Activated T-cell treated with anti-CD3 and anti-CD28 coated beads, Interleukin-2, amount 50 U/mL, for 72 hours (primary cell): ENCODE measurements at regions not wholly inside any gene's neighbourhood (a gene's known extent, or its start where the extent isn't known, plus 50 kb on each side); places are given as distances from the start of the nearest gene placed in this dataset.
"Not testable (repeated sequence)": the region's sequence is repeated elsewhere in the genome, so short reads cannot be mapped to it uniquely, and the experiment has no call there.

Source experiments
- ATAC-seq, 2 donors: fragments of 150-1000 bp; cut with Tn5 transposase; replicated peaks in 1 of 2; 2 replicates each; pipeline ENCODE4 v1.10.0; 2021; ENCODE audit warnings: moderate library complexity in 2 of 2, mild to moderate bottlenecking in 1 of 2
- DNase-seq, 2 donors: peaks; one replicate each; pipeline ENCODE4 v3.0.0; 2021 to 2022; ENCODE audit warnings: mixed read lengths in 1 of 2
- H3K27ac Mint-ChIP-seq: one replicate; pipeline ENCODE4 v1.8.0; 2022; ENCODE audit warnings: mild to moderate bottlenecking, moderate library complexity, mixed read lengths
- H3K27me3 Mint-ChIP-seq: one replicate; pipeline ENCODE4 v1.8.0; 2022; ENCODE audit warnings: low read depth, mixed read lengths
- H3K36me3 Mint-ChIP-seq, 2 donors: one replicate each; pipeline ENCODE4 v1.8.0; 2022; ENCODE audit warnings: mixed read lengths in 2 of 2, mild to moderate bottlenecking in 1 of 2; ENCODE audit not compliant: insufficient read depth in 2 of 2
- H3K4me1 Mint-ChIP-seq: one replicate; pipeline ENCODE4 v1.8.0; 2022; ENCODE audit warnings: low read depth, mixed read lengths
- H3K4me3 Mint-ChIP-seq, 2 donors: one replicate each; pipeline ENCODE4 v1.8.0; 2022; ENCODE audit warnings: mild to moderate bottlenecking in 2 of 2, mixed read lengths in 2 of 2, moderate library complexity in 2 of 2
- H3K9me3 Mint-ChIP-seq, 2 donors: one replicate each; pipeline ENCODE4 v1.8.0; 2022; ENCODE audit warnings: mixed read lengths in 2 of 2

GRCh38 chr4:129783596-129783995 is 687.6 kb downstream of the C4orf33 start:
- DNase-seq (no peak), ATAC-seq (no peak)
- H3K4me1 Mint-ChIP-seq = no peaks in the 10 kb centered on the region
- H3K4me3 Mint-ChIP-seq = no peak overlapping the region
- H3K36me3 Mint-ChIP-seq = peaks cover 0 to 2% of the 10 kb centered on the region in 2 donors
- peaks cover 5 to 7% of the 10 kb centered on the region in 2 donors for H3K9me3 Mint-ChIP-seq
- no peaks in the 10 kb centered on the region for H3K27me3 Mint-ChIP-seq
- no peak overlapping the region for H3K27ac Mint-ChIP-seq

- H3K4me1 Mint-ChIP-seq = no peaks in the 10 kb centered on the region
- no peak for DNase-seq
- H3K27ac Mint-ChIP-seq = no peak overlapping the region
- ATAC-seq = no peak
- no peaks in the 10 kb centered on the region for H3K27me3 Mint-ChIP-seq
- peaks cover 5 to 7% of the 10 kb centered on the region in 2 donors for H3K9me3 Mint-ChIP-seq
- peaks cover 0 to 2% of the 10 kb centered on the region in 2 donors for H3K36me3 Mint-ChIP-seq
- H3K4me3 Mint-ChIP-seq = no peak overlapping the region
Measured at GRCh38 chr4:129788486-129788885, 692.5 kb downstream of the C4orf33 start.

GRCh38 chr4:129804461-129804981 is 708.6 kb downstream of the C4orf33 start:
- Mint-ChIP-seq H3K27ac (no peak overlapping the region), H3K4me3 (no peak overlapping the region), H3K36me3 (no peaks in the 10 kb centered on the region), H3K9me3 (peaks cover 5 to 10% of the 10 kb centered on the region in 2 donors), H3K27me3 (no peaks in the 10 kb centered on the region), H3K4me1 (no peaks in the 10 kb centered on the region)
- ATAC-seq (no peak), DNase-seq (no peak)

GRCh38 chr4:129806986-129807385 is 711.0 kb downstream of the C4orf33 start:
- Mint-ChIP-seq H3K36me3 (no peaks in the 10 kb centered on the region), H3K9me3 (peaks cover 5 to 12% of the 10 kb centered on the region in 2 donors), H3K4me1 (no peaks in the 10 kb centered on the region), H3K27me3 (no peaks in the 10 kb centered on the region), H3K27ac (no peak overlapping the region), H3K4me3 (no peak overlapping the region)
- no peak for DNase-seq
- ATAC-seq = no peak

- Mint-ChIP-seq H3K4me1 (no peaks in the 10 kb centered on the region), H3K27ac (no peak overlapping the region), H3K27me3 (no peaks in the 10 kb centered on the region), H3K36me3 (no peaks in the 10 kb centered on the region), H3K4me3 (no peak overlapping the region), H3K9me3 (peaks cover 3 to 12% of the 10 kb centered on the region in 2 donors)
- no peak for DNase-seq
- ATAC-seq = no peak
Measured at GRCh38 chr4:129808242-129808641, 712.3 kb downstream of the C4orf33 start.

- ATAC-seq = no peak
- Mint-ChIP-seq H3K4me3 (no peak overlapping the region), H3K4me1 (no peaks in the 10 kb centered on the region), H3K27ac (no peak overlapping the region), H3K36me3 (no peaks in the 10 kb centered on the region), H3K27me3 (no peaks in the 10 kb centered on the region), H3K9me3 (peaks cover 0 to 2% of the 10 kb centered on the region in 2 donors)
- DNase-seq = no peak
Measured at GRCh38 chr4:129821073-129821472, 725.1 kb downstream of the C4orf33 start.

- H3K27me3 Mint-ChIP-seq = no peaks in the 10 kb centered on the region
- no peak for ATAC-seq
- H3K4me3 Mint-ChIP-seq = no peak overlapping the region
- H3K36me3 Mint-ChIP-seq = no peaks in the 10 kb centered on the region
- peaks cover 0 to 2% of the 10 kb centered on the region in 2 donors for H3K9me3 Mint-ChIP-seq
- H3K27ac Mint-ChIP-seq = no peak overlapping the region
- no peaks in the 10 kb centered on the region for H3K4me1 Mint-ChIP-seq
- no peak for DNase-seq
Measured at GRCh38 chr4:129821963-129822362, 726.0 kb downstream of the C4orf33 start.

GRCh38 chr4:129822701-129823100 is 726.7 kb downstream of the C4orf33 start:
- H3K9me3 Mint-ChIP-seq = peaks cover 0 to under 1% of the 10 kb centered on the region in 2 donors
- H3K27ac Mint-ChIP-seq = no peak overlapping the region
- DNase-seq = no peak
- ATAC-seq = no peak
- H3K36me3 Mint-ChIP-seq = no peaks in the 10 kb centered on the region
- H3K27me3 Mint-ChIP-seq = no peaks in the 10 kb centered on the region
- no peak overlapping the region for H3K4me3 Mint-ChIP-seq
- no peaks in the 10 kb centered on the region for H3K4me1 Mint-ChIP-seq

- Mint-ChIP-seq H3K4me3 (no peak overlapping the region), H3K4me1 (no peaks in the 10 kb centered on the region), H3K27ac (no peak overlapping the region), H3K9me3 (no peaks in the 10 kb centered on the region), H3K27me3 (no peaks in the 10 kb centered on the region), H3K36me3 (no peaks in the 10 kb centered on the region)
- DNase-seq (no peak), ATAC-seq (no peak)
Measured at GRCh38 chr4:129823105-129823504, 727.2 kb downstream of the C4orf33 start.

GRCh38 chr4:129829373-129829772 is 733.4 kb downstream of the C4orf33 start:
- Mint-ChIP-seq H3K27ac (no peak overlapping the region), H3K27me3 (no peaks in the 10 kb centered on the region), H3K4me1 (no peaks in the 10 kb centered on the region), H3K4me3 (no peak overlapping the region), H3K9me3 (no peaks in the 10 kb centered on the region), H3K36me3 (no peaks in the 10 kb centered on the region)
- no peak for ATAC-seq
- DNase-seq = no peak

GRCh38 chr4:129839687-129840086 is 743.7 kb downstream of the C4orf33 start:
- H3K27ac Mint-ChIP-seq = no peak overlapping the region
- ATAC-seq (no peak), DNase-seq (no peak)
- H3K9me3 Mint-ChIP-seq = peaks cover 9 to 10% of the 10 kb centered on the region in 2 donors
- peaks cover 0 to 2% of the 10 kb centered on the region in 2 donors for H3K36me3 Mint-ChIP-seq
- no peak overlapping the region for H3K4me3 Mint-ChIP-seq
- H3K27me3 Mint-ChIP-seq = no peaks in the 10 kb centered on the region
- H3K4me1 Mint-ChIP-seq = no peaks in the 10 kb centered on the region

GRCh38 chr4:129842096-129842495 is 746.1 kb downstream of the C4orf33 start:
- Mint-ChIP-seq H3K27ac (no peak overlapping the region), H3K27me3 (no peaks in the 10 kb centered on the region), H3K4me3 (no peak overlapping the region), H3K36me3 (peaks cover 0 to 2% of the 10 kb centered on the region in 2 donors), H3K9me3 (peaks cover 6 to 7% of the 10 kb centered on the region in 2 donors), H3K4me1 (no peaks in the 10 kb centered on the region)
- ATAC-seq (no peak), DNase-seq (no peak)

GRCh38 chr4:129852434-129852833 is 756.5 kb downstream of the C4orf33 start:
- Mint-ChIP-seq H3K9me3 (peaks cover 0 to 7% of the 10 kb centered on the region in 2 donors), H3K36me3 (no peaks in the 10 kb centered on the region), H3K4me1 (no peaks in the 10 kb centered on the region), H3K27me3 (no peaks in the 10 kb centered on the region), H3K4me3 (no peak overlapping the region), H3K27ac (no peak overlapping the region)
- DNase-seq (no peak), ATAC-seq (no peak)

- not testable (repeated sequence) for H3K4me1 Mint-ChIP-seq, H3K36me3 Mint-ChIP-seq, H3K27me3 Mint-ChIP-seq, DNase-seq, H3K9me3 Mint-ChIP-seq, ATAC-seq, H3K4me3 Mint-ChIP-seq, H3K27ac Mint-ChIP-seq
Measured at GRCh38 chr4:129853685-129854467, 757.9 kb downstream of the C4orf33 start.
